Dermis microvascular lymphatic vessel endothelial cell (primary cell): ENCODE measurements at regions not wholly inside any gene's neighbourhood (a gene's known extent, or its start where the extent isn't known, plus 50 kb on each side); places are given as distances from the start of the nearest gene placed in this dataset.

ENCODE experiments used
- DNase-seq, 2 donors: peaks; one replicate each; pipeline versions ENCODE4 v3.0.0 to v3.0.0-alpha.2; 2010; ENCODE audit warnings: low read depth in 2 of 2

- no peak for DNase-seq
Measured at GRCh38 chr13:73411067-73411809, 352.4 kb downstream of the KLF5 start.

GRCh38 chr13:73406454-73406853 lies 347.6 kb downstream of the KLF5 start:
- no peak for DNase-seq

GRCh38 chr13:73404581-73404980 lies 345.8 kb downstream of the KLF5 start:
- DNase-seq, result no peak

- DNase-seq, result no peak
Measured at GRCh38 chr13:73403355-73404120, 344.7 kb downstream of the KLF5 start.

- no peak for DNase-seq
Measured at GRCh38 chr13:73401769-73402168, 343.0 kb downstream of the KLF5 start.

GRCh38 chr13:73399347-73400216 lies 340.8 kb downstream of the KLF5 start:
- DNase-seq, result no peak

- no peak for DNase-seq
Measured at GRCh38 chr13:73397496-73398305, 338.9 kb downstream of the KLF5 start.

GRCh38 chr13:73394066-73394465 lies 335.3 kb downstream of the KLF5 start:
- DNase-seq, result no peak

GRCh38 chr13:73390100-73390499 lies 331.3 kb downstream of the KLF5 start:
- DNase-seq, result no peak

GRCh38 chr13:73388586-73388985 lies 329.8 kb downstream of the KLF5 start:
- no peak for DNase-seq

GRCh38 chr13:73387318-73387717 lies 328.5 kb downstream of the KLF5 start:
- no peak for DNase-seq

- DNase-seq, result no peak
Measured at GRCh38 chr13:73385848-73386247, 327.0 kb downstream of the KLF5 start.

- DNase-seq, result no peak
Measured at GRCh38 chr13:73372666-73373627, 314.1 kb downstream of the KLF5 start.

- no peak for DNase-seq
Measured at GRCh38 chr13:73370066-73370465, 311.3 kb downstream of the KLF5 start.

GRCh38 chr13:73369095-73369494 lies 310.3 kb downstream of the KLF5 start:
- no peak for DNase-seq

- no peak for DNase-seq
Measured at GRCh38 chr13:73368608-73369007, 309.8 kb downstream of the KLF5 start.

- no peak for DNase-seq
Measured at GRCh38 chr13:73367886-73368285, 309.1 kb downstream of the KLF5 start.

GRCh38 chr13:73366241-73366640 lies 307.4 kb downstream of the KLF5 start:
- no peak for DNase-seq

- DNase-seq, result no peak
Measured at GRCh38 chr13:73365681-73366080, 306.9 kb downstream of the KLF5 start.

- DNase-seq, result no peak
Measured at GRCh38 chr13:73365252-73365651, 306.4 kb downstream of the KLF5 start.
